ENCODE measurements at regions not wholly inside any gene's neighbourhood (a gene's known extent, or its start where the extent isn't known, plus 50 kb on each side); places are given as distances from the start of the nearest gene placed in this dataset.

- no peak for DNase-seq (ENCODE audit: low spot score)
Measured at GRCh38 chr3:181066143-181067087, 76.9 kb upstream of the DNAJC19 start.

- DNase-seq (ENCODE audit: low spot score), result no peak
Measured at GRCh38 chr3:181056136-181056732, 66.7 kb upstream of the DNAJC19 start.

GRCh38 chr3:181054538-181054937, 65.0 kb upstream of the DNAJC19 start:
- no peak for DNase-seq (ENCODE audit: low spot score)

GRCh38 chr3:181052256-181052655, 62.7 kb upstream of the DNAJC19 start:
- no peak for DNase-seq (ENCODE audit: low spot score)

GRCh38 chr3:181050738-181051137, 61.2 kb upstream of the DNAJC19 start:
- DNase-seq (ENCODE audit: low spot score), result no peak

- no peak for DNase-seq (ENCODE audit: low spot score)
Measured at GRCh38 chr3:181040030-181040429, 50.5 kb upstream of the DNAJC19 start.
